GM19025 (cell line): ENCODE measurements at regions not wholly inside any gene's neighbourhood (a gene's known extent, or its start where the extent isn't known, plus 50 kb on each side); places are given as distances from the start of the nearest gene placed in this dataset.

ENCODE experiments used
- ATAC-seq: cut with Tn5 transposase; IDR thresholded peaks from one replicate; pipeline ENCODE4 v1.9.1; 2021; ENCODE audit warnings: mild to moderate bottlenecking, low read depth, moderate library complexity; ENCODE audit not compliant: unreplicated experiment

GRCh38 chr6:111957623-111958315 is 84.5 kb upstream of the FYN start:
- ATAC-seq = no peak

GRCh38 chr6:111958534-111958933 is 85.3 kb upstream of the FYN start:
- no peak for ATAC-seq

DNA sequence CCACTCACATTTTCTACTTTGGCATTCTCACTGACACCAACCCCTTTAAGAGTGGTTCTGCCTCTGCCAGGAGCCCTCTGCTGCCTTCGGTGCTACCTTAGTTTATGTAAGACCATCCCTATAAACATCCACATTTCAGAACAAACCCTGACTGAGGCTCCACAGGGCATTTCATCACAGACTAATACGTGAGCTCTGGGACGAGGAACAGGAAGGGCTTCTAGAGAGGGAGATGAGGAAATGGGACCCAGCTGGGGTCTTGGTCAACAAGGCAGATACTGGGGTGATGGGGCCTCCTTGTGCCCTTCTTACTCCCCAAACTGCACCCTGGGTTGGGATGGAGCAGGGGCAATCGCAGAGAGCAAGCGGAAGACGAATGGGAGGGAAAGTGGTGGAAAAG is 86.5 kb upstream of the FYN start:
- ATAC-seq = no peak

GRCh38 chr6:111967131-111967530 is 86.8 kb upstream of the CCN6 start:
- ATAC-seq = no peak

DNA sequence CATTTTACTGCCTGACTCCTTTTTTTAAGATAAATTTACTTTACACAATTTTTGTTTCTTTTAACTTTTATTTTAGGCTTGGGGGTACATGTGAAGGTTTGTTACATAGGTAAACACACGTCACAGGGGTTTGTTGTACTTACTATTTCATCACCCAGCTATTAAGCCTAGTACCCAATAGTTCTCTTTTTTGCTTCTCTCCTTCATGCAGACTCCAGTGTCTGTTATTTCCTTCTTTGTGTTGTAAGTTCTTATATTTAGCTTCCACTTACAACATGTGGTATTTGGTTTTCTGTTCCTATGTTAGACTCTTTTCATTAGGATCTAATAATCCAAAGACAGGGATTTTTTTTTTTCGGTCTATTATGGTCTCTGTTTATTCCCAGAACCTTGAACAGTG is 83.5 kb upstream of the CCN6 start:
- no peak for ATAC-seq

GRCh38 chr6:111971181-111971841 is 82.6 kb upstream of the CCN6 start:
- no peak for ATAC-seq

DNA sequence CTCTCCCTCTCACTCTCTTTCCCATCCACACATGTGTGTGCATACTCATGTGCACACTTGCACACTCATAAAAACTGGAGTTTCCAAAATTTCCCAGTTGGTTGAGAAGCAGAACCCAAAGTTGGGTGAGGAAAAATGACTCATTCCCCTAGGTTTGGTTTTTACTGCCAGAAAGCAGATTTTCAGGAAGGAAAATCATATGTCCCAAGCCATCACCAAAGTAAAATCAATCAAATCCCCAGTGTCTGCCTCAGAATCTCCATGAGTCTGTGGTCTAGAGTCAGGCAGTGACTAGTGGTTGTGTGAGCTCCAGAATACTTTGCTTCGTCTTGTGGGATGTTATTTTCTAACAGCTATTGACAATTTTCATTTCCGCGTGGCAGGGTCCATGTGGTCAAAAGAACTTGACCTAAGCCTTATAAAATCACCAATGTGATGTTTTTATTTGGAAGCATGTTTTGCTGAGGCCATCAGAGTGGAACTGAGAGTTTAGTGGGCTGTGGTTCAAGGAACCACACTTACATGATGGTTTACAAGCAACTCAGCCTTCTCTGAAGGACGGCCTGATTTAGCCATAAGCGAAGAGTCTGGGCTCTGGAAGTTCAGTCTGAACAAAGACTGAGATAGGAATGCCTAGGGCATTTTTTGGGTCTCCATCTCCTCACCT is 81.9 kb upstream of the CCN6 start:
- ATAC-seq = no peak

DNA sequence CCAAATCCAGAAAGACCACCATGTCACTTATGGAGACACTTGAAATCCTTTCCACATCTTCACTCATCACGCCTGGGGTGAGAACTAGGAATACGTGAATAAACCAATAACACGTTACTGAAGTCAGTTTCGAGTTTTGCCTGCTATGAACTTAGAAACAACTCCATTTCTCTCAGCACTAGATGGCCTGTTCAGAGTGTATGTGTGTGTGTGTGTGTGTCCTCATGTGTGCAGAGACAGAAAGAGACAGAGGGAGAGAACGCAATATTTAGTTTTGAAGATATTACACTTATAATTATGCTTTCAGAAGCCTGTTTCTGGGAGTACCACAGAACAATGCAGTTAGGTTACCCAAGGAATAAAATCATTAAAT is 81.2 kb upstream of the CCN6 start:
- no peak for ATAC-seq

DNA sequence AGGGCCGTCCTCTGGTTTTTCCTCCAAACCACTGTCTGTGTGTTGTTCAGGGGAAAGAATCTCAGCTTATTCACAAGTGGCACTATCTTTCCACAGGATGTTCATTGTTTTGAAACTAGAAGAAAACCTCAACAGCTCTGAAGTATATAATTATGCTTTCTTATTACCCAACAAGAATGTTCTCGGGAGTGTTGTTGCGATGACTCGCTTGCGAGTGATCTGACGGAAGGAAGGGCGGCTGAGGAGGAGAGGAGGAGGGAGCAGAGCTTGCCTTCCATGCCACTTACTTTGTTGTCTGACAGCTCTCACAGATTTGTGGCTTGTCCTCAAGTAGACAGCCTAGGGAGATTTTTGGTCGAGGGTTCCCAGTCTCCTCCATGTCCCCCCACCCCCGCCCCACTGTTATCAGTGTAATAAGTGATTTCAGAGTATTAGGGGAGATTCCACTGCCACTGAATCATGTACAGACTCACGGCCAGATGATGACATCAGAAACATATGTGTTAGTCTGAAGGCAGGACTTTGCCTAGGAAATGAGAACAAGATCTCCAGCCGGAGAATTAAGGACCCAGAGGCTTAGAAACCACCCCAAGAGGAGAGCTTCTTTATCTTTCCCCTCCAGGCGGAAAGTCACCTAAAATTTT is 80.7 kb upstream of the CCN6 start:
- ATAC-seq = no peak

DNA sequence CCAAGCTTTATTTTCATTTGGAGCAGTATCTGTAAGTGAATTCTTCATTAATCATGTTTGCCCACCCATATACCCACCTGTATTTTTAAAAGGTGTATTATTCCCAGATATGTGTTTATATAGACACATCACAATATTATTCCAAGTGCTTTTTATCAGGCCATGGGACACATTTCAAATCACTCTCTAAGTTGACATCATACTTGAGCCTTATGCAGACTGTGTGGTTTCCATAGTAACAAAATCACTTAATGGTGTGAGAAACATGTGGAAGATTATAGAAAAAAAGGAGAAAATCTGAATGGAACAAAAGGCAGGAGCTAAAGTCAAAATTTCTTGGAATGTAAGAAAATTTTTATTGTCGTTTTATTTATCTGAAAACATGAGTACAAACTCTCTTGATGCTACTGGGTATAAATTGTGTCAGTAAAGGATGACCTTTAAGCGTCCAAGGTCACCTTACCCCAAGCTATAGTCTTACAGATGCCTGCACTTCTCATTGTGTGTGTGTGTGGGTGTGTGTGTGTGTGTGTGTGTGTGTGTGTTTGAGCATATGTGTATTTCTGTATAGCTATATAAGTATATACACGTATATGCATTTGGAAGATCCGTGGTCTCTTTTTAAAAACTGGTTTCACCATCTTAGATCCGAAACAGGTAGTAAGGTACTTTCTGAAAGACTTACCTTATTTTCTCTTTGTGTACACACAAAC is 79.8 kb upstream of the CCN6 start:
- ATAC-seq = no peak

- ATAC-seq = no peak
These were observed 78.4 kb upstream of the CCN6 start for GRCh38 chr6:111975466-111975865.

- ATAC-seq = no peak
These were observed 77.8 kb upstream of the CCN6 start for GRCh38 chr6:111976139-111976538.

- ATAC-seq = no peak
These were observed 75.3 kb upstream of the CCN6 start for GRCh38 chr6:111978532-111979149.

DNA sequence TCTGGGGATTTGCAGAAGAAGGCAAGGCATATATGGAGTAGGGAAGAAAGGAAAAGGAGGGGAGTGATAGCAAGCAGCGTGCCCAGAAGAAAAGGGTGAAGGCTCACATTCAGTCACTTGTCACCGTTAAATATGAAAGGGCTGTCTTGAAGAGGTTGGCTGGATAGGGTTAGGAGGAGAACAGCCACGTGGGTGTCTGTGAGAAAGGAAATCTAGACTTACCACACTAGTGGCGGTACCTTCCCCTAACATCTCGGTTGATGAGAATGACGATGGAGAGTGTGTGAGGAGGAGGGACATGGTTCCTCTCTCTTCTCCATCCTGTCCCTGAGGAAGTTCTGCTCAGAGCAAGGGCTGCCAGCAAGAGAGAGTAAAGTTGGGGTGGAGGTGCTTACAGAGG is 74.3 kb upstream of the CCN6 start:
- no peak for ATAC-seq

DNA sequence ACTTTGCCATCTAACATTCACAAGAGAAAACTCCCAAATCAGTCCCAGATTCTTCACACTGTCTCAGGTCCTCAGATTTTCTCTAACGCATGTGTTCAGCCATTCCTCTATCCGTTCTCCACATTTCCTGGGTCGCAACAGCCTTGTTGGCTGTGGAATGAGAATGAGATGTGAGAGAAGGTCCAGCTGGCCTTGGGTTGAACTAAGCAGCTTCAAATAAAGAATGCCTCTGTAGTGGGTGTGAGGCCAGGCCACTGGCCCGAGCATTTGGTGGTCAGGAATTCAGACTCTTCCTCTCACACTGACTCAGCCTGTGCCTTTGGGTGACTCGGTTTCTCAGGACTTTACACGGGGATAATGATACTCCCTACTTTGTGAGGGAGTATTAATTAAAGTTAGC is 73.8 kb upstream of the CCN6 start:
- no peak for ATAC-seq

- ATAC-seq = no peak
These were observed 72.7 kb upstream of the CCN6 start for GRCh38 chr6:111980971-111981840.

GRCh38 chr6:111982681-111983080 is 71.2 kb upstream of the CCN6 start:
- ATAC-seq = no peak

DNA sequence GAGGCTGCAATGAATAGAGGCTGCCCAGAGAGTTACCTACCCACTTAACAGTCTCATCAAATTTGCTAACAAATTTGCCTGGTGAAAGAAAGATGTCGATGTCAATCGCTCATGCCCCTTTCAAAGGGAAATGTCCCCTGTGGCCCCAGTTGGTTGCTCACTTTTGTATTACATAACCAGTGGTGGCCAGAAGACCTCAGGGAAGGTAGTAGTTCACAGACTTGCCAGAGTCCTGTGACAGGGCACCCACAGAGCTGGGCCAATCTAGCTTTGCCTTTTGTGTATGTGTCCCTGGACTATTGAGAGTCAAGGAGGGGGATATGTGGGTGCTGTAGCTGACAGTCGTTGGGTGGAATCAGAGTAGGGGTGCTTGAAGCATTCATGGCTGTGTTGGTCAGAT is 70.7 kb upstream of the CCN6 start:
- no peak for ATAC-seq

GRCh38 chr6:111984081-111984480 is 69.8 kb upstream of the CCN6 start:
- ATAC-seq = no peak
